GM06990 (cell line): ENCODE measurements at regions not wholly inside any gene's neighbourhood (a gene's known extent, or its start where the extent isn't known, plus 50 kb on each side); places are given as distances from the start of the nearest gene placed in this dataset.
"Not testable (repeated sequence)": the region's sequence is repeated elsewhere in the genome, so short reads cannot be mapped to it uniquely, and the experiment has no call there.

Experiments used
- DNase-seq: peaks from one replicate; pipeline ENCODE4 v3.0.0-alpha.2; 2011; ENCODE audit not compliant: insufficient read length; ENCODE audit errors: extremely low read depth
- H3K27me3 ChIP-seq: replicated peaks from 2 replicates; pipeline ENCODE4 v1.6.0; 2011; ENCODE audit warnings: low read length; ENCODE audit not compliant: control insufficient read depth, insufficient read depth
- H3K36me3 ChIP-seq: 2 replicates; pipeline ENCODE4 v1.5.1; 2011; ENCODE audit warnings: low read length; ENCODE audit not compliant: control insufficient read depth, insufficient read depth
- H3K4me3 ChIP-seq: replicated peaks from 2 replicates; pipeline ENCODE4 v1.5.1; 2011; ENCODE audit warnings: low read depth, mild to moderate bottlenecking, control low read depth, low read length
- TF ChIP-seq, protein P1 (sequence below): IDR thresholded peaks from 2 replicates; pipeline ENCODE4 v1.5.1; 2011; ENCODE audit warnings: low read length, control low read depth, mild to moderate bottlenecking, inconsistent platforms; ENCODE audit not compliant: insufficient read depth, poor library complexity, severe bottlenecking

- no peak for DNase-seq
- TF ChIP-seq, protein P1, sequence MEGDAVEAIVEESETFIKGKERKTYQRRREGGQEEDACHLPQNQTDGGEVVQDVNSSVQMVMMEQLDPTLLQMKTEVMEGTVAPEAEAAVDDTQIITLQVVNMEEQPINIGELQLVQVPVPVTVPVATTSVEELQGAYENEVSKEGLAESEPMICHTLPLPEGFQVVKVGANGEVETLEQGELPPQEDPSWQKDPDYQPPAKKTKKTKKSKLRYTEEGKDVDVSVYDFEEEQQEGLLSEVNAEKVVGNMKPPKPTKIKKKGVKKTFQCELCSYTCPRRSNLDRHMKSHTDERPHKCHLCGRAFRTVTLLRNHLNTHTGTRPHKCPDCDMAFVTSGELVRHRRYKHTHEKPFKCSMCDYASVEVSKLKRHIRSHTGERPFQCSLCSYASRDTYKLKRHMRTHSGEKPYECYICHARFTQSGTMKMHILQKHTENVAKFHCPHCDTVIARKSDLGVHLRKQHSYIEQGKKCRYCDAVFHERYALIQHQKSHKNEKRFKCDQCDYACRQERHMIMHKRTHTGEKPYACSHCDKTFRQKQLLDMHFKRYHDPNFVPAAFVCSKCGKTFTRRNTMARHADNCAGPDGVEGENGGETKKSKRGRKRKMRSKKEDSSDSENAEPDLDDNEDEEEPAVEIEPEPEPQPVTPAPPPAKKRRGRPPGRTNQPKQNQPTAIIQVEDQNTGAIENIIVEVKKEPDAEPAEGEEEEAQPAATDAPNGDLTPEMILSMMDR, result no peak
- Histone ChIP-seq H3K27me3 (no peaks in the 10 kb centered on the region), H3K36me3 (no peaks in the 10 kb centered on the region), H3K4me3 (no peak overlapping the region)
Observed at GRCh38 chr6:9699888-9700287, 715.0 kb downstream of the TFAP2A start.

DNA sequence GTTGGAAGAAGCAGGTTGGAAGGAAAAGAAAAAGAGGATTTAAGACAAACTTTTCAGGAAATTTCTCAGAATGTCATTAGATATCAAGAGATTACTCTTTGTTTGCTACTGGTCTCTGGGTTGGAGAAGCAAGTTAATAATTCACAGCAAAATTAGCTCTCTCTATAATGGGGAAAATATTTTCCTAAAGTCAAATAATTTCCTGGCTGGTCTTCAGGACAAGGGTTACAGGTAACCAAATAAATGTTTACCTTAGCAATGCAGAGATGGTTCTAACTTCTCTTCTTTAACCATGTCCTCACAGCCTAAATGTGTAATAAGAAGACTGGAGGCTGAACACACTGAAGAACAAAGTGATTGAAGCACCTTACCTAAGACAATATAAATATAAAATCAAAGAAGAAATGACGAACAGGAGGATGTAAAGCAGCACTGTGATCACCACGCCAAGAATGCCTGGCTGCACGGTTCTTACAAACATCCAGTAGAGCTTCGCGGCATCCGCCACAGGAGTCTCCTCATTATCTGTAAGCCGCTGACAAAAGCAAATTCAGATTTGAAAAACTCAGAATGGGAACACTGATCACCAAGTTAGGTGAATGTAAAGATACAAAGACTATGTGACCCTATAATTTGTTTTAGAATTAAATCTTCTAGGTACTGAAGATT is 717.5 kb downstream of the TFAP2A start:
- TF ChIP-seq, protein P1, result no peak
- Histone ChIP-seq H3K27me3 (no peaks in the 10 kb centered on the region), H3K36me3 (no peaks in the 10 kb centered on the region), H3K4me3 (no peak overlapping the region)
- DNase-seq, result no peak

GRCh38 chr6:9690388-9690787 is 724.5 kb downstream of the TFAP2A start:
- Histone ChIP-seq H3K4me3 (no peak overlapping the region), H3K27me3 (no peaks in the 10 kb centered on the region), H3K36me3 (no peaks in the 10 kb centered on the region)
- DNase-seq, result no peak
- TF ChIP-seq, protein P1, result no peak

DNA sequence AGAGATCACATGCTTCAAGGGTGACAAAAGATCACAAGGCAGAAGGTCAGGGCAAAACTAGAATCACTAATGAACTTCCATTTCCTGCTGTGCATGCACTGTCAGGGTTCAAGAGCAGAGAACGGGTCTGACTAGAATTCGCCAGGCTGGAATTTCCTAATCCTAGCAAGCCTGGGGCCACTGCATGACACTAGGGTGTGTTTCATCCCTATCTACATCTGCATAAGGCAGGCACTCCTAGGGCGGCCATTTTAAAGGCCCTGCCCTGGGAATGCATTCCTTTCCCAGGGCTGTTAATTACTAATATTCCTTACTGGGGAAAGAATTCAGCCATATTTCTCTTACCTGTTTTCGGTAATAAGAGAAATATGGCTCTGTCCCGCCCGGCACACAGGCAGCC is 734.1 kb downstream of the TFAP2A start:
- DNase-seq, H3K27me3 ChIP-seq, H3K36me3 ChIP-seq, H3K4me3 ChIP-seq: not testable (repeated sequence)

- Histone ChIP-seq H3K27me3 (no peaks in the 10 kb centered on the region), H3K36me3 (no peaks in the 10 kb centered on the region), H3K4me3 (no peak overlapping the region)
- no peak for DNase-seq
- TF ChIP-seq, protein P1, result no peak
Observed at GRCh38 chr6:9675122-9675521, 739.8 kb downstream of the TFAP2A start.

DNA sequence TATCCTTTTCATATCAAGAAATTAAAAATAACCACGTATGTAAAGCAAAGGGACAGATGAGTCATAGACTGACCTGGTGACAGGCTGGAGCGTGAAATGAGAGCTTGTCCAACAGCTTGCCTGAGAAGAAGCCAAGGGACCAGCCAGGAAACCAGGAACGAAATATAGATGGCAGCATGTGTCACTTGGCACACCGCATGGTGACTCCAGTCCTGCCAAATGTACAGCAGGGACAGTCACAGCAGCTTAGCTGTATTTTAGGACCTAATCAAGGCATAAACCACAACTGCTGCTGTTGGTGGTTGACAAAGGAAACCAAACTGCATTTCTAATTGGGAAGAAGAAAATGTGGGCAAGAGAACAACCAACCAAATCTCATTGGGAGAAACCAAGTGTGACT is 755.0 kb downstream of the TFAP2A start:
- no peaks in the 10 kb centered on the region for H3K36me3 ChIP-seq
- TF ChIP-seq, protein P1, result no peak
- no peak overlapping the region for H3K4me3 ChIP-seq
- no peak for DNase-seq
- H3K27me3 ChIP-seq, result no peaks in the 10 kb centered on the region
